GM21786 (cell line): ENCODE measurements at regions not wholly inside any gene's neighbourhood (a gene's known extent, or its start where the extent isn't known, plus 50 kb on each side); places are given as distances from the start of the nearest gene placed in this dataset.

Experiments
- ATAC-seq: cut with Tn5 transposase; IDR thresholded peaks from one replicate; pipeline ENCODE4 v1.9.1; 2021; ENCODE audit not compliant: unreplicated experiment

GRCh38 chr4:100086766-100087431, 103.4 kb downstream of the DDIT4L start:
- no peak for ATAC-seq

- no peak for ATAC-seq
Observed at GRCh38 chr4:100084892-100085291, 105.4 kb downstream of the DDIT4L start.

DNA sequence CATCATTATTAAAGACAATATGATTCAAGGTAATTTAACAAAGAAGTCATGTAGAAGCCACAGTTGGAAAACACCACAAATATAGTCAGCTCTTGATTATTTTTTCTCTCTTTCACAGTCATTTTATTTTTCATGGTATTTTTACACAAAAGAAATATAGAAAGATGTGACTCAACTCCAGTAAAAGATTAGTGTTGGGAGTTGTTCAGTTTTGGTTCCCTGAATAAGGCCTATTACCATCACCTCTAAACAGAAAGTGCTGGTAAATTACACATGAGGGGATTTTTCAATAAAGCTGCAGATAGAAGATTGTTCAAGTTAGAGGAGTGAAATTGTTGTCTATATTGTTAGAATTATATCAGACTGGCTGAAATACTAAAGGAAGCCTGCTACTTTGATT, 107.0 kb downstream of the DDIT4L start:
- ATAC-seq, result no peak

DNA sequence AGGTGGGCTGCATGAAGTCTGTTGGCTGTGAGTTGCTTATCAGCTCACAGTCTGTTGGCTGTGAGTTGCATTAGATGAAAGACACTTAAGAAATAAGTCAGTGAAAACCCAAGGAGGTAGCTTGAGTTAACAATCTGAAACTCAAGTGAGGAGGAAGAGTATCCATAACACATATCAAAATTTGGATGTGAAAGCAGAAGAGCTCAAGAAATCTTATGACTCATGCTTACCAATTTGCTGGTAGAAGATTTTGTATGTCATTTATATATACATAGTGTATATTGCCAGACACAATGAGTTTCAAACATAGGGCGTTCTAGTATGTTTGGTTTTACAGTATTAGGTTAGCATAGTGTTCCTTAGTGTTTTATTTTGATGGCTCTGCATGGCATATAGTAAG, 107.4 kb downstream of the DDIT4L start:
- no peak for ATAC-seq

DNA sequence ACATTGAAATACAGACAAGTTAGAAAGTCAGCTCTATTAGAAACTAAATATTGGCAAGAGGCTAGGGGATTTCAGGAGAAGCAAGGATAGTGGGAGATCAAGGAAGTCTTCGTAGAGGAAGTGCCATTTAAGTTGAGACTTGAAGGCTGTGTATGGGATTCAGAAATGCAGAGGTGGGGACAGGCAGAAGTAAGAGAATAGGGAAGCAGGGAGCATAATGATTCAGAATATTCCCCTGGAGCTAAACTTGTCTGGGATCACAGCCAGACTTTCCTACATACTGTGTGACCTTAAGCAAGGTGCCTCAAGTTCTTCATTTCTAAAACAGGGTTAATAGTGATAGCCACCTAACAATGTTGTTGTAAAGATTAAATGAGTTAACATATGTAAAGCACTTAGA, 108.8 kb downstream of the DDIT4L start:
- ATAC-seq, result no peak

DNA sequence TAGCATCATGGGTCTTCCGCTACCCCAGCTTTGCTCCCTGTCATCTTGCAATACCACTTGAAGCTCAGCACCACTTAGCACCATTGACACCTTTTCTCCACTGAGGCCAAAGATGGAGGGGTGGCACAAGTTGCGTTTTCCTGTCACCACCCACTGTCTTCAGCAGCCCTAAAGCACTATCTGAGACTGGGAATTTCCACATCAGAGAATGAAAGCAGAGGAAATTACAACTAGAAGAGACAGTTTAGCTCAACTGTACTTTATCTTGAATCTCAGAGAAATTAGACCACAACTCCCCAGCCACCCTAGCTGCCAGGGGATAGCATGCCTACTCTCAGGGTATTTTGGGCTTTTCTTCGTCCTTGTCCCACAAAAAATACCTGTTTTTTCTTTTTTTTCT, 111.0 kb downstream of the DDIT4L start:
- no peak for ATAC-seq

GRCh38 chr4:100076753-100077152, 113.5 kb downstream of the DDIT4L start:
- no peak for ATAC-seq

DNA sequence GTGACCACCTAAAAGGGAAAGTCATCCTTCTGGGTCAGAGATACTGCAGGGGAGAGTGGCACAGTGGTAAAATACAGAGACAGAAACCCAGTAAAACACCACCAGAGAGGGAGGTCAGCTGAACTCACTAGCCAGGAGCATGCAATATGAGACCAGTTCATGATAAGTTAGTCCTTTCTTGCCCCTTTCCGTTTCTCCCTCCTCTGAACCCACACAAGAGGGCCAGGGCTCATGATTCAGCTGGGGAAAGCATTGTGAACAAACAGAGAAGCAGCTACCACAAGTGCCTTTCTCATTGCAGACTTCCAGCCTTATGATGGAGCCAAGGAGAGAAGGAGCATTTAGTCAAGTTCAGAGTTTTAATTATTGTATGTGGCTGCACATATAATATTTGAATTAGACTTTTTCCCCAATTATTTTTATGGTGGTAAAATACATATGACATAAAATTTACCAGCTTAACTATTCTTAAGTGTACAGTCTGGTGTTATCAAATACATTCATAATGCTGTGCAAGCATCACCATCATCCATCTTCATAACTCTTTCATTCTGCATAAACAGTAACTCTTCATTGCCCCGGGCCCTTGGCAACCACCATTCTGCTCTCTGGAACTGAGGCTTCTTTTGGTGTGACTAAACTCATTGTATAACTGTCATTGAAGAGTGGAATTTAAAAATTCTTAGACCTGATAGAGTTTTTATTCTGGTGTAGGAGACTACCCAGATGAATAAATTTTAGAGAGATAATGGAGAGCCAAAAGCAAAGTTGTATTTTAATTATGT, 114.6 kb downstream of the DDIT4L start:
- ATAC-seq, result no peak

- no peak for ATAC-seq
Observed at GRCh38 chr4:100075056-100075455, 115.2 kb downstream of the DDIT4L start.

GRCh38 chr4:100071506-100071905, 118.8 kb downstream of the DDIT4L start:
- no peak for ATAC-seq

DNA sequence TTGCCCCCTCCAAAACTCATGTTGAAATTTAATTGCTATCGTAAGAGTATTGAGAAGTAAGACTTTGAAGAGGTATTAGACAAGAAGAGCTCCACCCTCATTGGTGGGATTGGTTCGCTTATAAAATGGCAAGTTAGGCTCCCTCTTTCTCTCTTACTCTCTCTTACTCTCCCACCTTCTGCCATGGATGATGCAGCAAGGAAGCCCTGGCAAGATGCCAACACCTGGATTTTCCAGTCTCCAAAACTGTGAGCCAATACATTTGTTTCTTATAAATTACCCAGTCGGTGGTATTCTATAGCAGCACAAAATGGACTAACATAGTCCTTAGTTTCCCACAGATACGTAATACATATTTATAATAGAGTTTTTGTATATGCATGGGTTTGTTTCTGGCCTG, 119.4 kb downstream of the DDIT4L start:
- no peak for ATAC-seq

DNA sequence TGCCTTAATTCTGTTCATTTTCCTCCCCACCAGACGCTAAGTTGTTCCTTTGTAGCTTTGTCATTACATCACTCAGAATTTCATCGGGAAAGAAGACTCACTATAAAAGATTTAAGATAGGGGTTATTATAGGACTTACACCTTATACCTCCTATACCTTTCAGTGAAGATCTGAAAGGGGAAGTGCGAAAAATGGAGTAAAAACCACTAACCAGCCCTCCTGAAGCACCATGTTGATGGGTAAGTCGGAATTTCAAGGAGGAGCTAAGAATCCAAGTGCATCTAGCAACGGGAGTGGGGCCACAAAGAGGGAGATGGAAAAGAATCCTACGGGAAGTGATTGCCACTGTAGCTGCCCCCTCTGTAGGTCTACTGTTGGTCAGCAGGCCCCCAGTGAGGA, 119.1 kb upstream of the H2AZ1 start:
- ATAC-seq, result no peak

- no peak for ATAC-seq
Observed at GRCh38 chr4:100067255-100067654, 117.2 kb upstream of the H2AZ1 start.

DNA sequence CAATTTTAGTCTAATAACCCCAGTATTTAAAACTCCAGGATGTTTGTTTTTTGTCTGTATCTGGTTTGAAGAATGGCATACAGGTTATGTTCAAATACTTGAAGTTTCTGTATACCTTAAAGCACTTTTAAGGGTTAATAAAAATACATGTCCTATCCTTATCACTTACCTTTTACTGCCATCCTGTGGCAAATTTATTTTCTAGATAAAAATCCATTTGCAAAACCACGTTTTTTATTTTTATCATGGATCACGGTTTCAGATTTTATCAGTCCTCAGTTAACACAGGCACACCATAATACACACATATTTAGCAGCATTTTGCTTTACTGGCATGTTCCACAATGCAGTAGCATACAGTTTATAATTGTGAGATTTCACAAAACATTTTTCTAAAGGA, 113.3 kb upstream of the H2AZ1 start:
- no peak for ATAC-seq

GRCh38 chr4:100062921-100063320, 112.8 kb upstream of the H2AZ1 start:
- ATAC-seq, result no peak

- no peak for ATAC-seq
Observed at GRCh38 chr4:100061835-100062234, 111.8 kb upstream of the H2AZ1 start.

GRCh38 chr4:100060765-100061416, 110.8 kb upstream of the H2AZ1 start:
- peak; percentile 64 for ATAC-seq

- ATAC-seq, result no peak
Observed at GRCh38 chr4:100059467-100059866, 109.4 kb upstream of the H2AZ1 start.

DNA sequence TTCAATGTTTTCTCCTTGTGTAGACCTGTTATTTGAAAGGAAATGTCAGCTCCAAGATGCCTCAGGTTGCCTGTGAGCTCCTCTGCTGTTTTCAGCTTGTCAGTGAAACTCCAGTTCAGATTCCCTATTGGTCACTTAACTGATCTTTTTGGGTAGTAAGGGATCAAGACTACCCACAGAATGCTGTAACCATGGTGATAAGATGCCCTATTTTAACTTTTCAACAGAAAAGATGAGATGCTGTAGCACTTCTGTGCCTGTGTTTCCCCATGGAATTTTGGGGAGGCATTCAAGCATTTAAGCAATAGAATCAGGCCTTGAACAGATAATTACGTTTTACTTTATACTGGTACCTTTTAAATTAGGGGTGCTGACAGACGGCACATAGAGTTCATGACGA, 106.6 kb upstream of the H2AZ1 start:
- no peak for ATAC-seq

GRCh38 chr4:100054071-100054470, 104.0 kb upstream of the H2AZ1 start:
- ATAC-seq, result no peak

GRCh38 chr4:100049872-100050271, 99.8 kb upstream of the H2AZ1 start:
- no peak for ATAC-seq

DNA sequence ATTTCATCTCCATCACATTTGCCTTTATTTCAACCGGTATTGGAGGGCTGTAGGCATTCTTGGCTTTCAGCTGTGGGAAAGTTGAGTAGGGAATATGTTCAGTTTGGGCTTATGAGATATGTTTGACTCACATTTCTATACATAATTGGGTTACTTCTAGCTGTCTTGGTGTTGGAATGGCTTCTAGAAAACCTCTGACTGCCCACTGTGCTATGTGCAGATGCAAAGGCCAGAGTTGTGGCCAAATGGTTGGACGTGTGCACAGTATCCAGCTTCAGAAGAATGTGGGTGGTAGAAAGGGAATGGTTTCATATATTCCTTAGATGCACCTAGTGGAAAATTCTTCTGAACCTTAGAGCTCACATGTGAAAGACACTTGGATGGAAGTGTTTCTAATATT, 92.6 kb upstream of the H2AZ1 start:
- no peak for ATAC-seq
